ENCODE measurements at regions not wholly inside any gene's neighbourhood (a gene's known extent, or its start where the extent isn't known, plus 50 kb on each side); places are given as distances from the start of the nearest gene placed in this dataset.

DNA sequence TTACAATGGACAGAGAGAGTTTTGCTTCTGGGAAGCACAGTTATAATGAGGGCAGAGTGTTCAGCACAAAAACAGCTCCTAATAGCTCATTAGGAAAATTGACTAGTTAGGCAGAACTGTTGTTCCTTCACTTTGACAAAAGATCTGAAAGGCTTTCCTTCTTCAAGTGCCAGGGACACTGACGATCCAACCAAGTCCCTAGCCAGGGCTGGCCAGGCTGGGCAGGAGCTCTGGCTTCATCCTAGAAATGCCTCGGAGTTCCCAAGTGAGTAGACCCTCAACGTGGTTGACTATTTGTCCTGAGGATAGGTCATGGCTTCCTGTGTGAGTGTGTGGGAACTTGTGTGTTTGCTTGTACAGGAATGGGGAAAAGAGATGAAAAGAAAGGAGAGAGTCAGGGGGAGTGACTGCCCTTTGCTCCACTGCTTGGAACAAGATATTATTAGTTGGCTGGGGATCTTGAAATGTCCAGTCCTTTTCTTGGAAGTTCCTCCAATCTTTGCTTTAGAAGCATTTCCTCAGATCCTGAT is 617.9 kb downstream of the NTRK3 start:
- no peak for DNase-seq (ENCODE audit: low spot score)
- in situ Hi-C loops (cut with MboI; ENCODE audit: low pct_unique_long_range_greater_than_20kb, low sequenced_read_pairs, unreplicated experiment), result no loop called here
- no peak for TF ChIP-seq CTCF (IDR thresholded peaks at IDR 0.05; ENCODE audit: extremely low read depth, insufficient read depth, missing control alignments)

- TF ChIP-seq CTCF (IDR thresholded peaks at IDR 0.05; ENCODE audit: extremely low read depth, insufficient read depth, missing control alignments), result no peak
- in situ Hi-C loops (cut with MboI; ENCODE audit: low pct_unique_long_range_greater_than_20kb, low sequenced_read_pairs, unreplicated experiment), result no loop called here
- no peak for DNase-seq (ENCODE audit: low spot score)
These were observed 622.2 kb downstream of the NTRK3 start for GRCh38 chr15:87634361-87634760.

- in situ Hi-C loops (cut with MboI; ENCODE audit: low pct_unique_long_range_greater_than_20kb, low sequenced_read_pairs, unreplicated experiment), result no loop called here
- TF ChIP-seq CTCF (IDR thresholded peaks at IDR 0.05; ENCODE audit: extremely low read depth, insufficient read depth, missing control alignments), result no peak
- DNase-seq (ENCODE audit: low spot score), result no peak
These were observed 623.0 kb downstream of the NTRK3 start for GRCh38 chr15:87633525-87633924.

- in situ Hi-C loops (cut with MboI; ENCODE audit: low pct_unique_long_range_greater_than_20kb, low sequenced_read_pairs, unreplicated experiment), result no loop called here
- DNase-seq (ENCODE audit: low spot score), result no peak
- TF ChIP-seq CTCF (IDR thresholded peaks at IDR 0.05; ENCODE audit: extremely low read depth, insufficient read depth, missing control alignments), result no peak
These were observed 624.2 kb downstream of the NTRK3 start for GRCh38 chr15:87632364-87632763.

DNA sequence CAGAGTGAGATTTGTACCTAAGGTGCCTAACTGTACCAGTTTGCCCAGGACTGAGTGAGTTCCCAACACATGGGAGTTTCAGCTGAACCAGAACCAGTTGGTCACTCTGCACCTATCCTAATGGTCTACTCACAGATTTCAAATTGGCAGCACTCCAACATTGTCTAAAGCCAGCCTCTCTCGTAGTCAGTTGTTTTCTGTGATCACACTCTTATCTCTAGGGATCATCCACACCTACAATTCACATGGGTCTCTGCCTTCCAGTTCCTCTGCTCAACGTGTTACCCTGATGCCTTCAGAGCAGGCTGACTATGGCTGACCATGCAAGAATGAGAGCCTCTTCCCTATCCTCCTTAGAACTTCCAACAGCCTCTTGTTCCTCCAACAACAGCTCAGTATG is 624.8 kb downstream of the NTRK3 start:
- DNase-seq (ENCODE audit: low spot score), result no peak
- TF ChIP-seq CTCF (IDR thresholded peaks at IDR 0.05; ENCODE audit: extremely low read depth, insufficient read depth, missing control alignments), result no peak
- in situ Hi-C loops (cut with MboI; ENCODE audit: low pct_unique_long_range_greater_than_20kb, low sequenced_read_pairs, unreplicated experiment), result no loop called here

DNA sequence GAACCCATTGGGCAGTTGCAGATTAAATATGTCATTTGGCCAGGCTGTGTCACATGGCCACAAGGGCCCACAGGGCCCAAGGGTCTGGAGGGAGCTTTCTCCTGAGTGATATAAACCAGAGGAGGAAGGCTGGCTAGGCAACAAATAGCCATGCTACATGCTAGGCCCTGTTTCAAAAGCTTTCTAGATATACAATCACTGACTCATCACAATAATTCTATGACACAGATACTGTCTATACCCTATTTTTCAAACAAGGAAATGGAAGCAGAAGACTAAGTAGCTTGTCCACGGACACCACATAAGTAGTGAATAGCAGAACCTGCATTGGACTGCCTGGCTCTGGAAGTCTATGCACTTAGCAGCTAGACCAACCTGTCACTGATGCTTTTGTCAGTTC is 625.4 kb downstream of the NTRK3 start:
- DNase-seq (ENCODE audit: low spot score), result no peak
- in situ Hi-C loops (cut with MboI; ENCODE audit: low pct_unique_long_range_greater_than_20kb, low sequenced_read_pairs, unreplicated experiment), result no loop called here
- TF ChIP-seq CTCF (IDR thresholded peaks at IDR 0.05; ENCODE audit: extremely low read depth, insufficient read depth, missing control alignments), result no peak

DNA sequence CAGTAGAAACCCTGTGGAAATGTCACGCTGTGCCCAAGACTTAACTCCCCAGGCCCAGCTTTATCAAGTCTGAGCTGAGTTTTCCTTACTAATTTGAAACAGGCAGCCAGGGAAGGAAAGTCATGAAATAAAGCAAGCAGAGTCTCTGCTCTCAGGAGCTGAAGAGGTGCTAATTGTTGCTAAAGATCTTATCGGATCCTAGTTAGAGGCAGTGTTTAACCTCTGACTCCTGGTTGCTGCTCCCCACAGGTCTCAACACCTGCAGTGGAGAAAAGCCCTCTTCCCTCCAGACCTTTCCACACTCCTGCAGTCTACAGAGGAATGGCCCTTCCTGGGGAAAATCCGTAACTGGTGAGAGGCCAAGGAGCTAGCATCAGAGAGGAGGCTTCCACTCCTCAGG is 628.2 kb downstream of the NTRK3 start:
- TF ChIP-seq CTCF (IDR thresholded peaks at IDR 0.05; ENCODE audit: extremely low read depth, insufficient read depth, missing control alignments), result no peak
- in situ Hi-C loops (cut with MboI; ENCODE audit: low pct_unique_long_range_greater_than_20kb, low sequenced_read_pairs, unreplicated experiment), result no loop called here
- no peak for DNase-seq (ENCODE audit: low spot score)
